ENCODE measurements at regions not wholly inside any gene's neighbourhood (a gene's known extent, or its start where the extent isn't known, plus 50 kb on each side); places are given as distances from the start of the nearest gene placed in this dataset.
A peak's percentile ranks its signal among the peaks of the same experiment; 100 is the strongest.

DNA sequence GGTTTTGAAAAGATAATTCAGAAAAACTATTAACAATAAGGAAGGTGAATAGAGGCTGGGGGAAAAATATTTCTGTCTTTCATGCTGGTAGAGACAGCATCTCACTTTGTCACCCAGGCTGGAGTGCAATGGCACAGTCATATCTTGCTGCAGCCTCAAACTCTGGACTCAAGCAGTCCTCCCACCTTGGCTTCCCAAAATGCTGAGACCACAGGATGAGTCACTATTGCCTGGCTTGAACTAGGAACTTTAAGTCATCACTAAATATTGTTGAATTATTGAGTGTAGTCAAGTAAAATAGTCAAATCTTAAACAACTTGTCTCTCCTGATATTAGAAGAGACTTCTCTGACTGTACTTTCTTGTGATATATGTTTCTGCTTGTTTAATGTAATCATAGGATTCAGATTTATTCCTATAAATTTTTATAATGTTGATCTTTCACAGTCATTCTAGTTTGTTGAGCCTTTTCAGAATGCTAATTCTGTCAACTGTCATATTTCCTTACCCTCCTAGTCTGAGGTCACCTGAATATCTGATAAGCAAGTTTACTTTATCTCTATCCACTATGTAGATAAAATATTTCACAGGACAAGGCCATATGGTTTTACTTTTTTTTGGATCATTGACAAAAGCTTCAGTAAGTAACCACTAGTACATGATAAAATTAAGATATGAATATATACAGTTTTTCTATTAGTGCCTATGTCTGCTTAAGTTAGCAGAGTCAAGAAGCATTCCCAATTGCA, 1696.5 kb downstream of the MAT2B start:
- H3K4me2 ChIP-seq (ENCODE audit: unreplicated experiment) = no peak overlapping the region
- no peak overlapping the region for H3K27ac ChIP-seq
- in situ Hi-C loops (cut with MboI) = loop anchor here (25.0 kb wide), 3 partner anchors 1165 to 1640 kb away; no protein-coding TSS in a partner anchor

GRCh38 chr5:165202519-165202910, 1697.1 kb downstream of the MAT2B start:
- WGBS, 2 experiments (ENCODE audit: low coverage in 1 of 2, low lambda C conversion rate in 2 of 2, missing lambda C conversion rate in 2 of 2) = 62 to 65% methylated on average over 3 of the region's 3 CpGs
- in situ Hi-C loops (cut with MboI) = loop anchor here (25.0 kb wide), 3 partner anchors 1165 to 1640 kb away; no protein-coding TSS in a partner anchor
- no peak overlapping the region for H3K27ac ChIP-seq

More for the DNA sequence above, 1696.5 kb downstream of the MAT2B start:
- Histone ChIP-seq H3K4me1 (ENCODE audit: insufficient read depth) (no peaks in the 10 kb centered on the region), H3K27me3 (replicated peaks; ENCODE audit: insufficient read depth) (no peaks in the 10 kb centered on the region), H3K9ac (no peak overlapping the region), H2AFZ (no peak overlapping the region), H3K36me3 (ENCODE audit: low read depth) (no peaks in the 10 kb centered on the region), H3K9me3 (ENCODE audit: low read depth) (no peaks in the 10 kb centered on the region), H3F3A (ENCODE audit: insufficient read depth) (no peaks in the 10 kb centered on the region), H3K4me3 (no peak overlapping the region), H3K79me2 (ENCODE audit: insufficient read depth) (no peaks in the 10 kb centered on the region), H3K9me2 (ENCODE audit: insufficient read depth) (no peaks in the 10 kb centered on the region), H4K20me1 (ENCODE audit: insufficient read depth) (no peaks in the 10 kb centered on the region)
- DNase-seq = no peak
- TF ChIP-seq EZH2phosphoT487 (IDR thresholded peaks at IDR 0.05; ENCODE audit: insufficient read depth, low read depth) = no peak
- TF ChIP-seq EZH2 (IDR thresholded peaks at IDR 0.05; ENCODE audit: insufficient read depth, poor library complexity, severe bottlenecking) = no peak

GRCh38 chr5:165209101-165209727, 1703.8 kb downstream of the MAT2B start:
- no peaks in the 10 kb centered on the region for H4K20me1 ChIP-seq (ENCODE audit: insufficient read depth)
- H3K79me2 ChIP-seq (ENCODE audit: insufficient read depth) = no peaks in the 10 kb centered on the region
- no peaks in the 10 kb centered on the region for H3F3A ChIP-seq (ENCODE audit: insufficient read depth)
- H3K4me2 ChIP-seq (ENCODE audit: unreplicated experiment) = no peak overlapping the region
- H3K9ac ChIP-seq = no peak overlapping the region
- DNase-seq = peak; percentile 33
- TF ChIP-seq EZH2 (IDR thresholded peaks at IDR 0.05; ENCODE audit: insufficient read depth, poor library complexity, severe bottlenecking) = no peak
- no peak for TF ChIP-seq EZH2phosphoT487 (IDR thresholded peaks at IDR 0.05; ENCODE audit: insufficient read depth, low read depth)
- in situ Hi-C loops (cut with MboI) = loop anchor here (25.0 kb wide), 3 partner anchors 1172 to 1647 kb away; no protein-coding TSS in a partner anchor
- no peaks in the 10 kb centered on the region for H3K9me3 ChIP-seq (ENCODE audit: low read depth)
- no peak overlapping the region for H2AFZ ChIP-seq
- 0% methylated on average over 1 of the region's 1 CpG for WGBS, 2 experiments (ENCODE audit: low coverage in 1 of 2, low lambda C conversion rate in 2 of 2, missing lambda C conversion rate in 2 of 2)
- H3K36me3 ChIP-seq (ENCODE audit: low read depth) = no peaks in the 10 kb centered on the region
- H3K4me1 ChIP-seq (ENCODE audit: insufficient read depth) = no peaks in the 10 kb centered on the region
- H3K9me2 ChIP-seq (ENCODE audit: insufficient read depth) = no peaks in the 10 kb centered on the region
- no peak overlapping the region for H3K27ac ChIP-seq
- H3K4me3 ChIP-seq = no peak overlapping the region
- no peaks in the 10 kb centered on the region for H3K27me3 ChIP-seq (replicated peaks; ENCODE audit: insufficient read depth)

More at GRCh38 chr5:165202519-165202910, 1697.1 kb downstream of the MAT2B start:
- H3K9me2 ChIP-seq (ENCODE audit: insufficient read depth) = no peaks in the 10 kb centered on the region
- no peaks in the 10 kb centered on the region for H3K4me1 ChIP-seq (ENCODE audit: insufficient read depth)
- H3K79me2 ChIP-seq (ENCODE audit: insufficient read depth) = no peaks in the 10 kb centered on the region
- H3K9me3 ChIP-seq (ENCODE audit: low read depth) = no peaks in the 10 kb centered on the region
- no peaks in the 10 kb centered on the region for H3F3A ChIP-seq (ENCODE audit: insufficient read depth)
- no peaks in the 10 kb centered on the region for H3K36me3 ChIP-seq (ENCODE audit: low read depth)
- no peak overlapping the region for H3K4me3 ChIP-seq
- no peaks in the 10 kb centered on the region for H3K27me3 ChIP-seq (replicated peaks; ENCODE audit: insufficient read depth)
- no peak overlapping the region for H3K9ac ChIP-seq
- no peak overlapping the region for H3K4me2 ChIP-seq (ENCODE audit: unreplicated experiment)
- H2AFZ ChIP-seq = no peak overlapping the region
- TF ChIP-seq EZH2 (IDR thresholded peaks at IDR 0.05; ENCODE audit: insufficient read depth, poor library complexity, severe bottlenecking) (no peak), EZH2phosphoT487 (IDR thresholded peaks at IDR 0.05; ENCODE audit: insufficient read depth, low read depth) (no peak)
- DNase-seq = no peak
- H4K20me1 ChIP-seq (ENCODE audit: insufficient read depth) = no peaks in the 10 kb centered on the region

DNA sequence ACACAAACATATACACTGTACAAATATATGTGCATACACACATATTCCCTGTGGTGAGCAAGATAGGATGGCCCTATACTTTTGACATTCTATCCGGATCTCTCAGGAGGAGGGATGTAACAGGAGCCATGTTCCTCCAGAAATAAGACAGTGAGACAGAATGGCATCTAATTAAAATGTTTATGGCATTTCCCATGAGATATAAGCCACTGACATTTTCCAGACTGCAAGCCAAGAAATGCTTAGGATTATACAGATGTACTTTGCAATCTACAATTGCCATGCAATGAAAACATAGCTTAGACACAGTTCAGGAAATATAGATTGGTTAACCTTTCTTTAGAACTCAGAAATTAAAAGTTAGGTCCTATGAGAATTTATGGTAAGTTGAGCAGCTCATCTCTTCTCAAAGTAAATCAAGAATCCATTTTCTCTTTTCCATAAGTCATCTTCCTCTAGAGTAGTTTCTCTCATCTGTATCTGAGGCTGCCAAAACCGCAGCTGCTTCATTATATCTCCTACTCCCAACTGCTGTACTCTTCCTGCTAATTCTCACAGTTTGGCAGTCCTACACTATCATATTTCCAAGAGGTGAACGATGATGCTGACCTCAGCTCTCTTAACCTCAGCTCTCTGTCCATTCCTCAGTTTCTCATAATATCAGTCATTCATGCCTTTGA, 1719.1 kb downstream of the MAT2B start:
- H3F3A ChIP-seq (ENCODE audit: insufficient read depth) = no peaks in the 10 kb centered on the region
- no peaks in the 10 kb centered on the region for H3K36me3 ChIP-seq (ENCODE audit: low read depth)
- WGBS, 2 experiments (ENCODE audit: low coverage in 1 of 2, low lambda C conversion rate in 2 of 2, missing lambda C conversion rate in 2 of 2) = 9 to 12% methylated on average over 3 of the region's 3 CpGs
- no peak overlapping the region for H3K27ac ChIP-seq
- TF ChIP-seq EZH2 (IDR thresholded peaks at IDR 0.05; ENCODE audit: insufficient read depth, poor library complexity, severe bottlenecking) (no peak), EZH2phosphoT487 (IDR thresholded peaks at IDR 0.05; ENCODE audit: insufficient read depth, low read depth) (no peak)
- no peaks in the 10 kb centered on the region for H3K4me1 ChIP-seq (ENCODE audit: insufficient read depth)
- no peak overlapping the region for H3K4me3 ChIP-seq
- no peak for DNase-seq
- no peaks in the 10 kb centered on the region for H4K20me1 ChIP-seq (ENCODE audit: insufficient read depth)
- no peaks in the 10 kb centered on the region for H3K79me2 ChIP-seq (ENCODE audit: insufficient read depth)
- no peaks in the 10 kb centered on the region for H3K27me3 ChIP-seq (replicated peaks; ENCODE audit: insufficient read depth)
- no peaks in the 10 kb centered on the region for H3K9me2 ChIP-seq (ENCODE audit: insufficient read depth)
- no peak overlapping the region for H2AFZ ChIP-seq
- H3K9me3 ChIP-seq (ENCODE audit: low read depth) = no peaks in the 10 kb centered on the region
- H3K9ac ChIP-seq = no peak overlapping the region
- H3K4me2 ChIP-seq (ENCODE audit: unreplicated experiment) = no peak overlapping the region
- in situ Hi-C loops (cut with MboI) = loop anchor here (25.0 kb wide), 3 partner anchors 1187 to 1662 kb away; no protein-coding TSS in a partner anchor
